ENCODE measurements at regions not wholly inside any gene's neighbourhood (a gene's known extent, or its start where the extent isn't known, plus 50 kb on each side); places are given as distances from the start of the nearest gene placed in this dataset.

DNA sequence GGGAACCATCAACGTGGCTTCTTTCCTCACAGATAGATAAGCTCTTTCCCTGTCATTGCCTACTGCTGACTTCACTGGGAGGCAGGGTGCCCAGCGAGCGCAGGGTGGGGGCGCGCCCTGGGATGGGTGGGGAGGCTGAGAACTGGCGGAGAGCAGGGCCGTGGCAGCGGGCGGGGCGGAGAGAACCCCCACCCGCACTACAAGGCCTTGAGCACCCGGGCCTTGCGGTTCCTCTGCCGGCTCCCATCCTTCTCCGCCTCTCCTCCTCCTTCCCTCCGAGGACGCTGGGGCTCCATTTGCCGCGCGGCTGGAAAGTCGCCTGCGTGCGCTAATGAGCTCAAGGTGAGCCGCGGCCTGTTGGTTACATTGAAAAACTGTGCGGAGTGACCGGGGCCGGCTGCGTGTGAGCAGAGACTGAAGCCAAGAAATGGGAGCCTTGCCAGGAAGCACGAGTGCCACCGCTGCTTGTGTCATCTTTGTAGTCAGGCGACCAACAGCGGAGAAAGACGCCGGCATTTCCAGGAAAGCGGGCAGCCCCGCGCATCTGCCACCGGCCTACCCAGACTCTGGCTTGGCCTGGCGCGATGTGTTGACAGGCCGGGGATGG, 963.5 kb upstream of the SLC35B3 start:
- H3K4me3 ChIP-seq (replicated peaks; ENCODE audit: low read depth, low read length): no peak overlapping the region
- no peak for DNase-seq (ENCODE audit: extremely low read depth, low read depth)
- TF ChIP-seq, protein P1, sequence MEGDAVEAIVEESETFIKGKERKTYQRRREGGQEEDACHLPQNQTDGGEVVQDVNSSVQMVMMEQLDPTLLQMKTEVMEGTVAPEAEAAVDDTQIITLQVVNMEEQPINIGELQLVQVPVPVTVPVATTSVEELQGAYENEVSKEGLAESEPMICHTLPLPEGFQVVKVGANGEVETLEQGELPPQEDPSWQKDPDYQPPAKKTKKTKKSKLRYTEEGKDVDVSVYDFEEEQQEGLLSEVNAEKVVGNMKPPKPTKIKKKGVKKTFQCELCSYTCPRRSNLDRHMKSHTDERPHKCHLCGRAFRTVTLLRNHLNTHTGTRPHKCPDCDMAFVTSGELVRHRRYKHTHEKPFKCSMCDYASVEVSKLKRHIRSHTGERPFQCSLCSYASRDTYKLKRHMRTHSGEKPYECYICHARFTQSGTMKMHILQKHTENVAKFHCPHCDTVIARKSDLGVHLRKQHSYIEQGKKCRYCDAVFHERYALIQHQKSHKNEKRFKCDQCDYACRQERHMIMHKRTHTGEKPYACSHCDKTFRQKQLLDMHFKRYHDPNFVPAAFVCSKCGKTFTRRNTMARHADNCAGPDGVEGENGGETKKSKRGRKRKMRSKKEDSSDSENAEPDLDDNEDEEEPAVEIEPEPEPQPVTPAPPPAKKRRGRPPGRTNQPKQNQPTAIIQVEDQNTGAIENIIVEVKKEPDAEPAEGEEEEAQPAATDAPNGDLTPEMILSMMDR (IDR thresholded peaks at IDR 0.05; ENCODE audit: low read depth, low read length, missing control alignments): no peak

DNA sequence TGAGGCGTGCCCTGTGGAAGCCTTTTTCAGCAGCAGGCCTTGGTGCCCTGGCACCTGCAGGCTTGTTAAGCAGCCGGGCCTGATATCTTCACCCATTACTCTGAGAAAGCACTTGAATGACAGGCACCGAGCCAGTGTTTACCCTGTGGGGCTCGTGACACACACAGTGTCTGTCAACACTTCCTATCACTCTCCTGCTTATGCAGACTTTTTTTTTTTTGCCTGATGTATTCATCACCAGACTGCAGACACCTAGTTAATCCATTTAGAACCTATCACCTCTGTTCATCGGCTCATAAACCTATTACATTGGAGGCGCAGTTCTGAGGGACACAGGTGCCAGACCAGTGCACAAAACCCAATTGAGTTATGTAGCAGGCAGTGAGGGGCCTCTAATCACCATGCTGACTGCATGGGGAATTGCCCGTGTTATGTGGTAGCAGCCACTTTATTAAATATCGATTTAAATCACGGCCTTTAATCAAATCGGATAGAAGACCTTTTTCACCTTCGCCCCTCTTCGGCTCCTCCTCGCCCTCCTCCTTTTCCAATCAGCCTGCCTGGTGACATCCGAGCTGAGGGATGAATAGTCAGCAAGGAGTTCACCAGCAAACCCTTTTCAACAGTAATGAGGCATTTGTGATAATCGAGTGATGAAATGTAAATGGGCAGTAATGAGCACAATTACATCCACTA, 962.9 kb upstream of the SLC35B3 start:
- TF ChIP-seq, protein P1 (IDR thresholded peaks at IDR 0.05; ENCODE audit: low read depth, low read length, missing control alignments): no peak
- no peak overlapping the region for H3K4me3 ChIP-seq (replicated peaks; ENCODE audit: low read depth, low read length)
- no peak for DNase-seq (ENCODE audit: extremely low read depth, low read depth)

DNA sequence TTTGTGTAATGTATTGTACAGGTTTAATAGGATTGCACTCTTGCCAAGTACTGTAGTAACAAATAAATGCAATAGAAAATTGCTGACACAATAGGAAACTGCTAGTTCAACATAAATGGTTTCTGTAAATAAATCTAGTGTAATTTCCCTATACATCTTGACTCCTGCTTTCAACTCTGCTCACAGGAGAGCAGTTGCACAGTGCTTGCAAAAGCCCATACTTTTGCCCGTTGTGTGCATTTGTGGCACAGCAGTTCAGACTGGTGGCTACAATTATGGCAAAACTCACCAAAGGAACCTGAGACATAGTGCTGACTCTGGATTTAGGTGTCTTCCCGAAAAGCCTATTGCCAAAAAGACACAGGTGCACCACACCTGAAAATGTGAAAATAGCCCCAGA, 953.3 kb upstream of the SLC35B3 start:
- DNase-seq (ENCODE audit: extremely low read depth, low read depth): no peak
- no peak overlapping the region for H3K4me3 ChIP-seq (replicated peaks; ENCODE audit: low read depth, low read length)

DNA sequence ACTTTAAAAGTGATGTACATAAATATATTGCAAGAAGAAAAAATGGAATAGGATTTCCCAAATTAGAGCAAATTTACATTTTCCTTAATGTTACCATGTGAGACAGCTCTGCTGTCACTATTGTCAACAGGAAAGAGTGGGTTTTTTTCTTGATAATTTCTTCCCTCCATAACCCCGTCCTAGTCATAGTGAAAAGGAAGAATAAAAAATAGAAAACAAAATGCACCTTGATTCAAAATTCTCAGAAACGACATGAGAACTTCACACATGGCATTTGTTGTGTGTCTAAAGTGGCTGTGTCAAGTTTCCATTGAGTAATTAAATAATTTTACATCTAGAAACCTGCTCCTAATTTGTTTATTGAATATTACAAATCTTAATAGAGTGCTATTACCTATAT, 945.2 kb upstream of the SLC35B3 start:
- TF ChIP-seq, protein P1 (IDR thresholded peaks at IDR 0.05; ENCODE audit: low read depth, low read length, missing control alignments): no peak
- no peak for DNase-seq (ENCODE audit: extremely low read depth, low read depth)
- H3K4me3 ChIP-seq (replicated peaks; ENCODE audit: low read depth, low read length): no peak overlapping the region

More for the DNA sequence above, 953.3 kb upstream of the SLC35B3 start:
- TF ChIP-seq, protein P1 (IDR thresholded peaks at IDR 0.05; ENCODE audit: low read depth, low read length, missing control alignments): no peak

DNA sequence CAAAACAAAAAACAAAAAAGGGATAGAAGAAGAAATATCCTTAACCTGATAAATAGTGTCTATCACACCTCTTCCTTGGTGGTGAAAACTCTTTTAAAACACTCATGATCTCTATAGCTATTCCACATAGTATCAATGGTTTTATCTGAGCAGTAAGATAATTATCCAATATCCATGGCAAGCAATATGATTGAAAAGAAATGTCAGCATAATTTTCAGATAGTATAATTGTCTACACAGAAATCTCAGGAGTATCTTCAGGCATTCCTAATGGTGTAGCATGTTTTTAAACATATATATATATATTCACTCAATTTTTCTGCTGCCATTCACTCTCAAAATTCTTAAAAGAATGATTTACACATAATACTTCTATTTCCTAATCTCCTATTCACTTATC, 938.0 kb upstream of the SLC35B3 start:
- TF ChIP-seq, protein P1 (IDR thresholded peaks at IDR 0.05; ENCODE audit: low read depth, low read length, missing control alignments): no peak
- DNase-seq (ENCODE audit: extremely low read depth, low read depth): no peak
- no peak overlapping the region for H3K4me3 ChIP-seq (replicated peaks; ENCODE audit: low read depth, low read length)

DNA sequence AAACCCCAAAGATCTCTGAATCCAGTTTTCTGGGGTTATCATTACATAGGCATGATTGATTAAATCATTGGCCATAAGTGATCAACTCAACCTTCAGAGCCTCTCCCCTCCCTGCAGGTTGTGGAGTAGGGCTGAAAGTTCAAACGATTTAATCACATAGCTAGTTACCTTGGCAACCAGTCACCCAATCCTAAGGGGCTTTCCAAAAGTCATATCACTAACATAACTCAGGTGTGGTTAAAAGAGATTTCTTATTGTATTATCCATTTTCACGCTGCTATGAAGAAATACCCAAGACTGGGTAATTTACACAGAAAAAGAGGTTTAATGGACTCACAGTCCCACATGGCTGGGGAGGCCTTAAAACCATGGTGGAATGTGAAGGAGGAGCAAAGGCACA, 935.1 kb upstream of the SLC35B3 start:
- H3K4me3 ChIP-seq (replicated peaks; ENCODE audit: low read depth, low read length): no peak overlapping the region
- TF ChIP-seq, protein P1 (IDR thresholded peaks at IDR 0.05; ENCODE audit: low read depth, low read length, missing control alignments): no peak
- DNase-seq (ENCODE audit: extremely low read depth, low read depth): no peak
